ENCODE measurements at regions not wholly inside any gene's neighbourhood (a gene's known extent, or its start where the extent isn't known, plus 50 kb on each side); places are given as distances from the start of the nearest gene placed in this dataset.

DNA sequence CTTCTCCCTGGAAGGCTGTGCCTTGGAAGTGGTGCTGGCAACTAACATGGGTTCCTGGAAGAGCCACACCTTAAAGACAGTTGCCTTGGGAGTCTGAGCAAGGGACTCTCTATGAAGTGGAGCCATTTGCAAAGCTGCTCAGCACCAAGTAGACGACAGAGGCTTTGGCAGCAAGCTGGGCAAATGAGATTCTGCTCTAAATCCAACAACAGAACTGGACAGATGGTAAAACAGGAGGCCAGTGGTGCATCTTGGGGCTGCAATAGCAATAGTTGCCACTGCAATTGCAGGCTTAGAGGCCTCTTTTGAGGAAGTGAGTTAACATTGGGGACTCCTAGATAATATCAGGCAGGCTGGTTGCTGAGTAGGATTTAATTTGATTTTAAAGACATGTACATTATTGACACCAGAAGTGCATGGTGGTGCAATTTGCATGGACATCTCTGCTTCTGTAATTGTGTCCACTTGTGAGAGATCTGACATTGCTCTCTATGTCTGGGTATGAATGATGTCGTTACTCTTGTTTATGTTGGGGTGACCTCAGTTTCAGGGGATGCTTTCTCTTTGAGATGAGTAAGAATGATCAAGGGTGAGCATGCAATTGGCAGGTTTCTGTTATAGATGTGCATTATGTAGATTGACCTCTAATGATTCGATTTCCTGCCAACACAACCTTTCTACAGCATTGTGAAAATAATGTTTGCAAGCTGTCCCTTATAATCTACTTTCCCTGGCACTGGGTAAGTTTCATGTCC is 568.3 kb upstream of the MEX3C start:
- no peaks in the 10 kb centered on the region for H3K79me2 ChIP-seq (ENCODE audit: control insufficient read depth, low read length)
- H3K9me3 ChIP-seq (ENCODE audit: control insufficient read depth, insufficient read depth, low read length) = no peaks in the 10 kb centered on the region
- no peaks in the 10 kb centered on the region for H3K27me3 ChIP-seq (ENCODE audit: control insufficient read depth, low read length)

DNA sequence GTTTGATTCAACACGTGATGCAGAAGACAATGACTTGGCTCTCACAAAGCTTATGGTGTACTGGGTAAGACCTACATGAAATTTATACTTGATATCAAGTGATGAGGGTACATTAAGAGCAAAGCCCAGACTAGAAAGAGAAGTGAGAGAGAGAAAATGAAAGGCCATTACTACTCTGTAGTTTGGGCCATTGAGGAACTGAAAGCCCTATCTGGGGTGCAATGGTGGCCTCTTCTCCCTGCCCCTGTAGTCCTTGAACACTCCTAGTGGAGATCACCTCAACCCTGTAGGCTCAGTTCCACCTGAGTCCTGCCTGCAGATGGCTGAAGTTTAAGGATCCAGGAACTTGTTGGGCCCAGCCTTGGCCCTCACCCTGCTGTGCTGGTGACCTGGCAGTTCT is 569.8 kb upstream of the MEX3C start:
- Histone ChIP-seq H4K20me1 (ENCODE audit: control insufficient read depth, insufficient read depth, low read depth, low read length) (no peaks in the 10 kb centered on the region), H3K4me1 (ENCODE audit: control insufficient read depth, low read length) (no peaks in the 10 kb centered on the region), H3K9me3 (ENCODE audit: control insufficient read depth, insufficient read depth, low read length) (no peaks in the 10 kb centered on the region), H3F3A (ENCODE audit: control insufficient read depth, insufficient read depth) (no peaks in the 10 kb centered on the region), H3K27ac (ENCODE audit: low read depth, low read length) (no peak overlapping the region), H3K36me3 (ENCODE audit: control insufficient read depth, low read length) (no peaks in the 10 kb centered on the region), H3K79me2 (ENCODE audit: control insufficient read depth, low read length) (no peaks in the 10 kb centered on the region), H3K27me3 (ENCODE audit: control insufficient read depth, low read length) (no peaks in the 10 kb centered on the region), H3K4me2 (ENCODE audit: low read length) (no peak overlapping the region), H3K4me3 (ENCODE audit: low read length) (no peak overlapping the region), H3K9me2 (replicated peaks; ENCODE audit: control insufficient read depth, low read length) (no peaks in the 10 kb centered on the region)
- no peak for TF ChIP-seq EZH2phosphoT487 (IDR thresholded peaks at IDR 0.05; ENCODE audit: borderline replicate concordance, low read length)
- TF ChIP-seq, protein P1, sequence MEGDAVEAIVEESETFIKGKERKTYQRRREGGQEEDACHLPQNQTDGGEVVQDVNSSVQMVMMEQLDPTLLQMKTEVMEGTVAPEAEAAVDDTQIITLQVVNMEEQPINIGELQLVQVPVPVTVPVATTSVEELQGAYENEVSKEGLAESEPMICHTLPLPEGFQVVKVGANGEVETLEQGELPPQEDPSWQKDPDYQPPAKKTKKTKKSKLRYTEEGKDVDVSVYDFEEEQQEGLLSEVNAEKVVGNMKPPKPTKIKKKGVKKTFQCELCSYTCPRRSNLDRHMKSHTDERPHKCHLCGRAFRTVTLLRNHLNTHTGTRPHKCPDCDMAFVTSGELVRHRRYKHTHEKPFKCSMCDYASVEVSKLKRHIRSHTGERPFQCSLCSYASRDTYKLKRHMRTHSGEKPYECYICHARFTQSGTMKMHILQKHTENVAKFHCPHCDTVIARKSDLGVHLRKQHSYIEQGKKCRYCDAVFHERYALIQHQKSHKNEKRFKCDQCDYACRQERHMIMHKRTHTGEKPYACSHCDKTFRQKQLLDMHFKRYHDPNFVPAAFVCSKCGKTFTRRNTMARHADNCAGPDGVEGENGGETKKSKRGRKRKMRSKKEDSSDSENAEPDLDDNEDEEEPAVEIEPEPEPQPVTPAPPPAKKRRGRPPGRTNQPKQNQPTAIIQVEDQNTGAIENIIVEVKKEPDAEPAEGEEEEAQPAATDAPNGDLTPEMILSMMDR (IDR thresholded peaks at IDR 0.05; ENCODE audit: low read depth, low read length, poor library complexity, severe bottlenecking) = no peak

More for the DNA sequence above, 568.3 kb upstream of the MEX3C start:
- Histone ChIP-seq H4K20me1 (ENCODE audit: control insufficient read depth, insufficient read depth, low read depth, low read length) (no peaks in the 10 kb centered on the region), H3K27ac (ENCODE audit: low read depth, low read length) (no peak overlapping the region), H3K4me3 (ENCODE audit: low read length) (no peak overlapping the region), H3K9me2 (replicated peaks; ENCODE audit: control insufficient read depth, low read length) (no peaks in the 10 kb centered on the region), H3K4me1 (ENCODE audit: control insufficient read depth, low read length) (no peaks in the 10 kb centered on the region), H3K4me2 (ENCODE audit: low read length) (no peak overlapping the region), H3F3A (ENCODE audit: control insufficient read depth, insufficient read depth) (no peaks in the 10 kb centered on the region), H3K36me3 (ENCODE audit: control insufficient read depth, low read length) (no peaks in the 10 kb centered on the region)
- TF ChIP-seq, protein P1 (IDR thresholded peaks at IDR 0.05; ENCODE audit: low read depth, low read length, poor library complexity, severe bottlenecking) = no peak
- TF ChIP-seq EZH2phosphoT487 (IDR thresholded peaks at IDR 0.05; ENCODE audit: borderline replicate concordance, low read length) = no peak

DNA sequence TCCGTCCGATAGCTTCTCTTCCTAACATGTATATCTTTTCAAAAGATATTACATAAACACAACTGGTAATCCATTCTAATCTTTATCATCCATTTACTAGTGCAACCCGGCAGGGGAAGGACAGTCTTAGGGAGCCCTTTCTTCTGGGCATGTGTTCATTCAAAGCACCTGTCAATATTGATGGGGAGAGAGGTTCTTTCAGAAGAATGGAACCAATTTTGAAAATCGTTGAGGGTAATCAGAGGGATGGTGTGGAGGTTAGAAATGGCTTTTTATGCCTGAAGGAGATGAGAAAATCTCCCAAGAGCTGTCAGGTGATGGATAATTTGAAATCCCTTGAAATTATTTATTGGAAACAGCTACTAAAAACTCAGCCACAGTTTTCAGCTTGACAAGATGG is 561.9 kb upstream of the DCC start:
- H3F3A ChIP-seq (ENCODE audit: control insufficient read depth, insufficient read depth) = no peaks in the 10 kb centered on the region
- TF ChIP-seq, protein P1 (IDR thresholded peaks at IDR 0.05; ENCODE audit: low read depth, low read length, poor library complexity, severe bottlenecking) = no peak
- TF ChIP-seq EZH2phosphoT487 (IDR thresholded peaks at IDR 0.05; ENCODE audit: borderline replicate concordance, low read length) = no peak
- H3K79me2 ChIP-seq (ENCODE audit: control insufficient read depth, low read length) = no peaks in the 10 kb centered on the region
- no peaks in the 10 kb centered on the region for H3K27me3 ChIP-seq (ENCODE audit: control insufficient read depth, low read length)
- no peak overlapping the region for H3K4me2 ChIP-seq (ENCODE audit: low read length)
- H3K4me1 ChIP-seq (ENCODE audit: control insufficient read depth, low read length) = no peaks in the 10 kb centered on the region
- no peak overlapping the region for H3K27ac ChIP-seq (ENCODE audit: low read depth, low read length)
- H3K4me3 ChIP-seq (ENCODE audit: low read length) = no peak overlapping the region
- H3K36me3 ChIP-seq (ENCODE audit: control insufficient read depth, low read length) = no peaks in the 10 kb centered on the region
- H3K9me2 ChIP-seq (replicated peaks; ENCODE audit: control insufficient read depth, low read length) = no peaks in the 10 kb centered on the region
- no peaks in the 10 kb centered on the region for H4K20me1 ChIP-seq (ENCODE audit: control insufficient read depth, insufficient read depth, low read depth, low read length)
- no peaks in the 10 kb centered on the region for H3K9me3 ChIP-seq (ENCODE audit: control insufficient read depth, insufficient read depth, low read length)

All from DOHH2 (cell line).